HepG2 (cell line): ENCODE measurements at regions not wholly inside any gene's neighbourhood (a gene's known extent, or its start where the extent isn't known, plus 50 kb on each side); places are given as distances from the start of the nearest gene placed in this dataset.
A peak's percentile ranks its signal among the peaks of the same experiment; 100 is the strongest.

ENCODE experiments used
- CENPT ChIP-seq: sonication (generic); formaldehyde crosslinking; IDR thresholded peaks from 2 replicates; pipeline ENCODE4 v1.8.0; 2022; ENCODE audit warnings: low read depth, mild to moderate bottlenecking, moderate library complexity, missing genetic modification reagents
- DMAP1 ChIP-seq: IDR thresholded peaks from 2 replicates; pipeline ENCODE4 v1.6.1; 2016
- FOXO1 ChIP-seq: sonication (generic); formaldehyde crosslinking; IDR thresholded peaks from 2 replicates; pipeline ENCODE4 v1.4.0; 2020; ENCODE audit warnings: missing genetic modification reagents
- GABPA ChIP-seq, 2 experiments: IDR thresholded peaks; 2 replicates each; pipeline ENCODE4 v1.6.1; 2011 to 2016; ENCODE audit warnings: low read depth in 2 of 2, low read length in 1 of 2, missing biosample characterization in 1 of 2, missing genetic modification characterization in 1 of 2
- GATAD2A ChIP-seq: IDR thresholded peaks from 2 replicates; pipeline ENCODE4 v1.6.1; 2016
- HIC2 ChIP-seq: sonication (generic); formaldehyde crosslinking; IDR thresholded peaks from 2 replicates; pipeline ENCODE4 v1.9.0; 2022; ENCODE audit warnings: low read depth, missing genetic modification reagents
- HNRNPL ChIP-seq: fragments of 200-400 bp; formaldehyde crosslinking; IDR thresholded peaks from 2 replicates; pipeline ENCODE4 v1.6.1; 2017; ENCODE audit warnings: mild to moderate bottlenecking, low read depth, low read length
- HOXD1 ChIP-seq: sonication (generic); formaldehyde crosslinking; IDR thresholded peaks from 2 replicates; pipeline ENCODE4 v1.5.0; 2020; ENCODE audit warnings: missing genetic modification reagents
- MTA1 ChIP-seq: sonication (generic); formaldehyde crosslinking; IDR thresholded peaks from 2 replicates; pipeline ENCODE4 v1.4.0; 2020; ENCODE audit warnings: missing genetic modification reagents, mild to moderate bottlenecking, borderline replicate concordance
- NFE2 ChIP-seq: sonication (generic); formaldehyde crosslinking; IDR thresholded peaks from 2 replicates; pipeline ENCODE4 v1.4.0; 2020; ENCODE audit warnings: missing genetic modification reagents
- ZBTB10 ChIP-seq: sonication (generic); formaldehyde crosslinking; IDR thresholded peaks from 2 replicates; pipeline ENCODE4 v1.4.0; 2020; ENCODE audit warnings: missing genetic modification reagents, borderline replicate concordance
- ZNF101 ChIP-seq: sonication (generic); formaldehyde crosslinking; IDR thresholded peaks from 2 replicates; pipeline ENCODE4 v1.4.0; 2020; ENCODE audit warnings: mild to moderate bottlenecking, low read depth, missing genetic modification reagents, borderline replicate concordance
- ZNF570 ChIP-seq: sonication (generic); formaldehyde crosslinking; IDR thresholded peaks from 2 replicates; pipeline ENCODE4 v1.4.0; 2020; ENCODE audit warnings: mild to moderate bottlenecking, missing genetic modification reagents, borderline replicate concordance
- ZNF746 ChIP-seq: sonication (generic); formaldehyde crosslinking; IDR thresholded peaks from 2 replicates; pipeline ENCODE4 v1.8.0; 2022; ENCODE audit warnings: mild to moderate bottlenecking, missing genetic modification reagents
- ZNF839 ChIP-seq: sonication (generic); formaldehyde crosslinking; IDR thresholded peaks from 2 replicates; pipeline ENCODE4 v1.4.0; 2020; ENCODE audit warnings: missing genetic modification reagents, mild to moderate bottlenecking, borderline replicate concordance
- ZXDC ChIP-seq: sonication (generic); formaldehyde crosslinking; IDR thresholded peaks from 2 replicates; pipeline ENCODE4 v1.5.0; 2020; ENCODE audit warnings: mild to moderate bottlenecking, missing genetic modification reagents
- TF ChIP-seq, protein P1 (sequence below): sonication (generic); formaldehyde crosslinking; conservative IDR thresholded peaks from 2 replicates; pipeline ENCODE4 v1.4.0; 2020; ENCODE audit warnings: missing genetic modification reagents

GRCh38 chr1:10901091-10901890, 104.8 kb upstream of the CASZ1 start (continued):
- TF ChIP-seq ZNF101 (CRISPR knock-in tag) (no peak), FOXO1 (CRISPR knock-in tag) (no peak), CENPT (no peak), DMAP1 (CRISPR knock-in tag) (0 out of 2 replicates have a peak, but pooled peaks have one; percentile 33), GABPA (IDR thresholded peaks at IDR 0.05; ENCODE audit: low read depth, low read length) (0 out of 2 replicates have a peak, but pooled peaks have one; percentile 34), GABPA (CRISPR knock-in tag; IDR thresholded peaks at IDR 0.05; ENCODE audit: low read depth) (no peak), ZNF570 (CRISPR knock-in tag) (no peak), ZNF746 (CRISPR knock-in tag) (0 out of 2 replicates have a peak, but pooled peaks have one; percentile 23), MTA1 (CRISPR knock-in tag) (0 out of 2 replicates have a peak, but pooled peaks have one; percentile 6), HNRNPL (peak; percentile 96), ZNF839 (CRISPR knock-in tag) (0 out of 2 replicates have a peak, but pooled peaks have one; percentile 35), HOXD1 (CRISPR knock-in tag) (no peak), GATAD2A (CRISPR knock-in tag) (0 out of 2 replicates have a peak, but pooled peaks have one; percentile 19), HIC2 (CRISPR knock-in tag) (peak; percentile 78), NFE2 (no peak), ZBTB10 (CRISPR knock-in tag) (no peak), ZXDC (CRISPR knock-in tag) (no peak)
- TF ChIP-seq, protein P1, sequence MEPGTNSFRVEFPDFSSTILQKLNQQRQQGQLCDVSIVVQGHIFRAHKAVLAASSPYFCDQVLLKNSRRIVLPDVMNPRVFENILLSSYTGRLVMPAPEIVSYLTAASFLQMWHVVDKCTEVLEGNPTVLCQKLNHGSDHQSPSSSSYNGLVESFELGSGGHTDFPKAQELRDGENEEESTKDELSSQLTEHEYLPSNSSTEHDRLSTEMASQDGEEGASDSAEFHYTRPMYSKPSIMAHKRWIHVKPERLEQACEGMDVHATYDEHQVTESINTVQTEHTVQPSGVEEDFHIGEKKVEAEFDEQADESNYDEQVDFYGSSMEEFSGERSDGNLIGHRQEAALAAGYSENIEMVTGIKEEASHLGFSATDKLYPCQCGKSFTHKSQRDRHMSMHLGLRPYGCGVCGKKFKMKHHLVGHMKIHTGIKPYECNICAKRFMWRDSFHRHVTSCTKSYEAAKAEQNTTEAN = 0 out of 2 replicates have a peak, but pooled peaks have one; percentile 23
